ENCODE measurements at regions not wholly inside any gene's neighbourhood (a gene's known extent, or its start where the extent isn't known, plus 50 kb on each side); places are given as distances from the start of the nearest gene placed in this dataset.

DNA sequence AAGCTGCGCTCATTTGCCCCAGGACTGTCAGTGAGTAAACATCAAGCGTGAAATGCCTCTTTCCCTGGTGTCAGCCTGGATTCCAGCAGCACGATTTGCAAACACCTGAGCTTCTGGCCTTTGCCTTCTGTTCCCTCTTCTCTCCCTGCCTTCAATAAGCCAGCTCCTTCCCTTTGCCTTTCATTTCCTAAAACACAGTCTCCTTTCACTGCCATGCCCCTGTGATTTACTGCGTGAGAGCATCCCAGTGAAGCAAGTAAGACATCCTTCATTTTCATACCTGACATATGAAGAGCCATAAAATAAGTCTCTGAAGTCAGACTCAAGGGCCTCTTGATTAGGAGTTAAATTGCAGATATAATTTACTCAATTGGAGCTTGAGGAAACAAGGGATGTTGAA, 681.8 kb downstream of the TYW1 start:
- no peaks in the 10 kb centered on the region for H3K9me3 ChIP-seq (ENCODE audit: control insufficient read depth, low read length)
- no peaks in the 10 kb centered on the region for H3K27me3 ChIP-seq (ENCODE audit: control insufficient read depth, insufficient read depth, low read length)
- no peaks in the 10 kb centered on the region for H3K4me1 ChIP-seq (ENCODE audit: control insufficient read depth, insufficient read depth, low read length)
- H3K36me3 ChIP-seq (ENCODE audit: control insufficient read depth, insufficient read depth, low read length), result no peaks in the 10 kb centered on the region
- no peak overlapping the region for H3K4me3 ChIP-seq (ENCODE audit: low read length)
- H3K9ac ChIP-seq (ENCODE audit: low read length), result no peak overlapping the region

DNA sequence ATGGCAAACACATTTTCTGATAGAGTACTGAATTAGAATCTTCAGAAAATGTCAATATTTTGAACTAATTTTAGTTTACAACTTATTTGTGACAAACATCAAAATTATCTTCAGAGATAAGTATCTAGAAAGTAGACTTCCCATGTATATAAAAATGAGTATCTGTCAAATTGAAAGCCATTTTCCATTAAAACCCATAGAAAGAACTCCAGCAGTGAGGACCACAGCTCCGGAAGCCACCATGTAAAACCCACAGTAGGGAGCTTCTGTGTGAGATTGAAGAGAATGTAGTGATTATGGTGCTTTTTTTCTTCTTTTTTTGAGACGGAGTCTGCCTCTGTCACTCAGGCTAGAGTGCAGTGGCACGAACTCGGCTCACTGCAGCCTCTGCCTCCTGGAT, 687.0 kb downstream of the TYW1 start:
- Histone ChIP-seq H3K9ac (ENCODE audit: low read length) (no peak overlapping the region), H3K36me3 (ENCODE audit: control insufficient read depth, insufficient read depth, low read length) (no peaks in the 10 kb centered on the region), H3K9me3 (ENCODE audit: control insufficient read depth, low read length) (no peaks in the 10 kb centered on the region), H3K4me3 (ENCODE audit: low read length) (no peak overlapping the region), H3K27me3 (ENCODE audit: control insufficient read depth, insufficient read depth, low read length) (no peaks in the 10 kb centered on the region), H3K4me1 (ENCODE audit: control insufficient read depth, insufficient read depth, low read length) (no peaks in the 10 kb centered on the region)

DNA sequence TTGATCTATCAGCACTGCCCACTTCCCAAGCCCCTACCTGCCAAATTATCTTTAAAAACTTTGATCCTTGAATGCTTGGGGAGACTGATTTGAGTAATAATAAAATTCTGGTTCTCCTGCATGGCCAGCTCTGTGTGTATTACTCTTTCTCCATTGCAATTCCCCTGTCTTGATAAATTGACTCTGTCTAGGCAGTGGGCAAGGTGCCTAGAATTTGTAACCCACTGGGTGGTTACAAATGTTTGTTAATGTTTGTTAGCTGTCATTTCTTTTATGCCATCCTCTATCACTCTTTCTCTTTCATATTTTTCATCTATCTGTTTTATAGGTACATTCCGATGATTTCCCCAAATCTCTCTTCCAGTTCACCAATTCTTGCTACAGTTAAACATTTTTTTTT, 694.1 kb downstream of the TYW1 start:
- no peak overlapping the region for H3K4me3 ChIP-seq (ENCODE audit: low read length)

DNA sequence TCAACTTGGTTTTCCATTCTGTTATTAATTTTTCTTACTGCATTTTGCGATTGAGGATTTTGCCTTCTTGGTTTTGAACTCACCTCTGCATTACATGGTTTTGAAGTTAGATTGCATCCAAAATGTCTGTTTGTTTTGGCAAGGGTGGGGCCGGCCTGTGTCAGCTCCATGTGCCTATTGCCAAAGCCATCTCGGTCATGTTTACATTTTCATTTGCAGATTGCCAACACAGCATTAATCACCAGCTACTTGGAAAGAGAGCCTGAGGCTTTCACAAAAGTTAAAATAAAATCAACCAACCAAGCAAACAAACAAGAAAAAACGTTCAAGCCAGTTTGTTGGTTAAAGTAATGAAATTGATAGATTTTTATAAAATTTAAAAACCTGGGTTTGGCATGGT, 695.8 kb downstream of the TYW1 start:
- no peaks in the 10 kb centered on the region for H3K4me1 ChIP-seq (ENCODE audit: control insufficient read depth, insufficient read depth, low read length)
- H3K9ac ChIP-seq (ENCODE audit: low read length), result no peak overlapping the region
- no peaks in the 10 kb centered on the region for H3K9me3 ChIP-seq (ENCODE audit: control insufficient read depth, low read length)
- H3K36me3 ChIP-seq (ENCODE audit: control insufficient read depth, insufficient read depth, low read length), result no peaks in the 10 kb centered on the region
- no peak overlapping the region for H3K4me3 ChIP-seq (ENCODE audit: low read length)
- no peaks in the 10 kb centered on the region for H3K27me3 ChIP-seq (ENCODE audit: control insufficient read depth, insufficient read depth, low read length)

More for the DNA sequence above, 694.1 kb downstream of the TYW1 start:
- H3K4me1 ChIP-seq (ENCODE audit: control insufficient read depth, insufficient read depth, low read length), result no peaks in the 10 kb centered on the region
- H3K27me3 ChIP-seq (ENCODE audit: control insufficient read depth, insufficient read depth, low read length), result no peaks in the 10 kb centered on the region
- no peaks in the 10 kb centered on the region for H3K9me3 ChIP-seq (ENCODE audit: control insufficient read depth, low read length)
- no peaks in the 10 kb centered on the region for H3K36me3 ChIP-seq (ENCODE audit: control insufficient read depth, insufficient read depth, low read length)
- no peak overlapping the region for H3K9ac ChIP-seq (ENCODE audit: low read length)

DNA sequence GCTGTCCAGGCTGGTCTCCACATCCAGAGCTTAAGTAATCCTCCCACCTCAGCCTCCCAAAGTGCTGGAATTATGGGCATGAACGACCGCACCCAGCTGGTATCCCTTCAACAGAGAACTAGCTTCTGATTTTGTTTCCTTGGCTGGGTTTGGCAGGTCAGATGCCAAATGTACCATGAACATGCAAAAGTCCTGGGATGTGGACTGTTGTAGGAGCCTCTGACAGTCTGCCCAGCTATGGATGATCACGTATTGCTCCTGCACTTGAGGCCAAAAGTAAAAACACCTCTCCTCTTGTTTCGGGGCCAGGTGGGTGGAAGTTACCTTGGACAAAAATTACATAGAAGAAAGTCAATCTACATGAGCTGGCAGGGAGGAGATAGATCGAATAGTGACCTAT, 699.5 kb downstream of the TYW1 start:
- no peaks in the 10 kb centered on the region for H3K27me3 ChIP-seq (ENCODE audit: control insufficient read depth, insufficient read depth, low read length)
- no peaks in the 10 kb centered on the region for H3K4me1 ChIP-seq (ENCODE audit: control insufficient read depth, insufficient read depth, low read length)
- no peaks in the 10 kb centered on the region for H3K36me3 ChIP-seq (ENCODE audit: control insufficient read depth, insufficient read depth, low read length)

DNA sequence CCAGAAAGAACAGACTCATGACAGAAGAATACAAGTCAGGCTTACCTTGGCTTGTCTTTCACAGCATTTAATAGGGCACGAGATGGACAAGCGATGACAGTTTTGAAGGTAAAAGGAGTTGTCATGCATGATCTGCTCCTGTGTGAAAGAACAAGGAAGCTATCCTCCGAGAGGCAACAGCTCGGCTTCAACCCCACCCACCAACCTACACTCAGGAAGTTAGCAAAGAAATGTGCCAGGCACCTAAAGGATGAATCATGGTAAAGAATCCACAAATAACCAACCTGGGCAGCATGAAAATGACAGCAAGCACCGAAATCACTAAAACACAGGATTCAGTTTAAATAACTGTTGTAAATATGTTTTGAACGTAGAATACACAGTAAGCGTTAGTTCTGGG, 700.2 kb downstream of the TYW1 start:
- H3K4me1 ChIP-seq (ENCODE audit: control insufficient read depth, insufficient read depth, low read length), result no peaks in the 10 kb centered on the region
- H3K9ac ChIP-seq (ENCODE audit: low read length), result no peak overlapping the region
- no peaks in the 10 kb centered on the region for H3K36me3 ChIP-seq (ENCODE audit: control insufficient read depth, insufficient read depth, low read length)
- no peak overlapping the region for H3K4me3 ChIP-seq (ENCODE audit: low read length)
- H3K27me3 ChIP-seq (ENCODE audit: control insufficient read depth, insufficient read depth, low read length), result no peaks in the 10 kb centered on the region
- H3K9me3 ChIP-seq (ENCODE audit: control insufficient read depth, low read length), result no peaks in the 10 kb centered on the region

More for the DNA sequence above, 699.5 kb downstream of the TYW1 start:
- Histone ChIP-seq H3K4me3 (ENCODE audit: low read length) (no peak overlapping the region), H3K9ac (ENCODE audit: low read length) (no peak overlapping the region), H3K9me3 (ENCODE audit: control insufficient read depth, low read length) (no peaks in the 10 kb centered on the region)

DNA sequence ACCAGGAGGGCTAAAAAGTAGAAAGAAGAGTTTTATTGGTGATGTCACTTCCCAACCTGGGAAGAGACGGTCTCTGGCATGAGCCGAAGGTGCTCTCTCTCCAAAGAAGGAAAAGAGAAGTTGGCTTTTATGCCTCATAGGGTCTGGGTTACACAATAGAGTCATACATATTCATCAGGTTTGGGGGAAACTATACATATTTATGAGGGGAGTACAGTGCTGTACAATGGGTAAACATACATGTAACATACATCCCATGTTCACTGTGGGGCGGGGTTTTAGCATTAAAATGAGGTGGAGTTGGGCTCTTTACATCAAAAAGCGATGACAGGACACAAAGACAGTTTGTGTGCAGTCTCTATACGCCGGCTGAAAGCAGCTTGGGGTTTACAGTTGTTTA, 701.7 kb downstream of the TYW1 start:
- Histone ChIP-seq H3K4me1 (ENCODE audit: control insufficient read depth, insufficient read depth, low read length) (no peaks in the 10 kb centered on the region), H3K9me3 (ENCODE audit: control insufficient read depth, low read length) (no peaks in the 10 kb centered on the region)

DNA sequence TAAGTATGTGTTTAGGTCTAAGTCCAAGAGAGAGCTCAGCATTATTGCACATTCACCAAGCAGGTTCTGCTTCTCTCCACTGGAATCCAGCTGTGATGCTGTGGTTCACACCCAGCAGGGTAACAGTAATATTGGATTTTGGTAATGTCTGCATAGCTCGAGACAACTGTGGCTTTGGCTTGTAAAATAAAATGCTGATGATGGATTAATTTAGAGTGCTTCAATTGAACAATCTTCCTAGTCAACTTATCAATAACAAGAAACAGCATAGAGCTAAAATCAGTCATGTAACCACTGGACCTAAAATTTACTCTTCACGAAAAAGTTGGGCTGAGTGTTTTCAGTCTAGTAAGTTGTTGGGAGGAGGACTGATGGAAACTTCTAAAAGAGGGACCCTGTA, 709.2 kb downstream of the TYW1 start:
- H3K27me3 ChIP-seq (ENCODE audit: control insufficient read depth, insufficient read depth, low read length), result no peaks in the 10 kb centered on the region
- no peaks in the 10 kb centered on the region for H3K9me3 ChIP-seq (ENCODE audit: control insufficient read depth, low read length)

More for the DNA sequence above, 701.7 kb downstream of the TYW1 start:
- no peak overlapping the region for H3K4me3 ChIP-seq (ENCODE audit: low read length)
- H3K27me3 ChIP-seq (ENCODE audit: control insufficient read depth, insufficient read depth, low read length), result no peaks in the 10 kb centered on the region
- no peaks in the 10 kb centered on the region for H3K36me3 ChIP-seq (ENCODE audit: control insufficient read depth, insufficient read depth, low read length)
- no peak overlapping the region for H3K9ac ChIP-seq (ENCODE audit: low read length)

DNA sequence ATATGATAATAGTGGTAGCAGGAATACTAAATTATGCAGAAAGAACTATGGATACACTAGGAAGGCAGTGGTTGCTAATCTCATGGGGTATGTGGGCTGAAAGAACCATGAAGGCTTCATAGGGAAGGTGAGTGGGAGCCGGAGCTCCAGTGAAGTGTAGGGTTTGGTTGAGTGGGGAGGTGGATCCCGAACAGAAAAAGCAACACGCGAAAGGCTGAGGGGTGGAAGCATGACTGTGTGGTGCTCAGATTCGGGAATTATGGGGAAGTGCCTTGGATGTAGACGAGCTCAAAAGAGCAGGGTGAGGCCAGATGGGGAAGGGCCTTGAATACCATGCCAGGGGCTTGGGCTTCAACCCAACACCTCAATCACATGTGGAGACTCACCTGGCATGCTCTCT, 715.1 kb downstream of the TYW1 start:
- no peak overlapping the region for H3K4me3 ChIP-seq (ENCODE audit: low read length)
- H3K9me3 ChIP-seq (ENCODE audit: control insufficient read depth, low read length), result no peaks in the 10 kb centered on the region
- H3K36me3 ChIP-seq (ENCODE audit: control insufficient read depth, insufficient read depth, low read length), result no peaks in the 10 kb centered on the region
- H3K4me1 ChIP-seq (ENCODE audit: control insufficient read depth, insufficient read depth, low read length), result no peaks in the 10 kb centered on the region
- no peak overlapping the region for H3K9ac ChIP-seq (ENCODE audit: low read length)
- H3K27me3 ChIP-seq (ENCODE audit: control insufficient read depth, insufficient read depth, low read length), result no peaks in the 10 kb centered on the region

More for the DNA sequence above, 709.2 kb downstream of the TYW1 start:
- Histone ChIP-seq H3K9ac (ENCODE audit: low read length) (no peak overlapping the region), H3K4me1 (ENCODE audit: control insufficient read depth, insufficient read depth, low read length) (no peaks in the 10 kb centered on the region), H3K4me3 (ENCODE audit: low read length) (no peak overlapping the region), H3K36me3 (ENCODE audit: control insufficient read depth, insufficient read depth, low read length) (no peaks in the 10 kb centered on the region)

DNA sequence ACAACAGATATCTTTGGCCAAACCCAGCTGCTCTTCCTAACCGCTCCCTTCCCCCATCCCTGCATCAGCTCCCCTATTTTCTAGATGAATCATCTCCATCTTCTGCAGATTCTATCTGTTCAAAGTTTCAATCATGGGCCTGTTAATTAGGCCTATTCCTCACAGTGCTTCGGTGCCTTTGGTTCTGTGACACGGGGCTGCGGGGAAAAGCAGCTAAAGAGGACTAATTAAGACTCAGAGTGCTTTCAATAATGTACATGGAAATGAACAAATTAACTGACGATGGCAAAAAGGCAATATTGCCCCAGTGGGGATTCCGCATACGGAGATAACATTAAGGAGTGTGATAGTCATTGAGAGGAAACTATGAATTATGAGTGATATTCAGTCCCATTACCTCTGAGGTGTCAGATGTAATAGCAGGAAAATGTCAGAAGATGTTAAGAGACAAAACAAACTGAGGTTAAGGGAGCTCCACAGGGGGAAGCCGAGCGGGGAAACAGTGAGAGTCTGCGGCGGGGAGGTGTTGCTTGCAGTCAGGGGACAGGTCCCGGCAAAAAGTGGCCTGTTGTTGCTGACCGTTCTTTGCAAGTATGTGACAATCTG, 716.9 kb downstream of the TYW1 start:
- Histone ChIP-seq H3K9me3 (ENCODE audit: control insufficient read depth, low read length) (no peaks in the 10 kb centered on the region), H3K36me3 (ENCODE audit: control insufficient read depth, insufficient read depth, low read length) (no peaks in the 10 kb centered on the region), H3K9ac (ENCODE audit: low read length) (no peak overlapping the region), H3K4me1 (ENCODE audit: control insufficient read depth, insufficient read depth, low read length) (no peaks in the 10 kb centered on the region), H3K4me3 (ENCODE audit: low read length) (no peak overlapping the region), H3K27me3 (ENCODE audit: control insufficient read depth, insufficient read depth, low read length) (no peaks in the 10 kb centered on the region)

DNA sequence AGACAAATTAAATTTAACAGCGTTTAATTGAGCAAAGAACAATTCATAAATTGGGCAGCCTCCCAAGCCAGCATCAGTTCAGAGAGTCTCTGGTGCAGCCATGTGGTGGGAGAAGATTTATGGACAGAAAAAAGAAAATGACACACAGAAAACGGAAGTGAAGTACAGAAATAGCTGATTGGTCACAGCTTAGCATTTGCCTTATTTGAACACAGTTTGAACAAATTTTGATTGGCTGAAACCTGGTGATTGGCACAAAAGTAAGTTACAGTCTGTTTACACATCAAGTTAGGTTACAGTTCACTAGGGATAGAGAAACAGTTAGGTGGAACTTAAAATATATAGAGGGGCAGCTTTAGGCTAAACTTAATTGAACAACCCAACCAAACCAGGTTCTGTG, 720.1 kb downstream of the TYW1 start:
- Histone ChIP-seq H3K9me3 (ENCODE audit: control insufficient read depth, low read length) (no peaks in the 10 kb centered on the region), H3K9ac (ENCODE audit: low read length) (no peak overlapping the region), H3K4me1 (ENCODE audit: control insufficient read depth, insufficient read depth, low read length) (no peaks in the 10 kb centered on the region), H3K27me3 (ENCODE audit: control insufficient read depth, insufficient read depth, low read length) (no peaks in the 10 kb centered on the region), H3K4me3 (ENCODE audit: low read length) (no peak overlapping the region), H3K36me3 (ENCODE audit: control insufficient read depth, insufficient read depth, low read length) (no peaks in the 10 kb centered on the region)

DNA sequence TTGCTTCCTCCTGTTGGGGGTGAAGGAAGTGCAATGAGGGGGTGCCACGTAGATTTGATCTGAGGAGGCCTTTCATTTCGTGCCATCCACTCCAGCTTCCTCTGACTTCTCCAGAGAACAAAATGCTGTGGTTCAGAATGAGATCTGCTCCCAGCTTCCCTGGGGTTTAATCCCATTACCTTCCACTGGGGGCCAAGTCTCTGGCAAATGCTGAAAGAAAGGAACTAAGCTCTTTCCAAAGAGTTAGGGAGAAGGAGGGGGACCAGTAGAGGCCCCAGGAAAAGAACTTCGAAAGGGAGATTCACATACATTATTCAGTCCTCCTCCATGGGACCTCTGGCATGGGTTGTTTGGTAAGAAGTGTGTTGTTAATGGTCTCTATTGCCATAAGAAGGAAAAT, 727.0 kb downstream of the TYW1 start:
- H3K9ac ChIP-seq (ENCODE audit: low read length), result no peak overlapping the region
- H3K9me3 ChIP-seq (ENCODE audit: control insufficient read depth, low read length), result no peaks in the 10 kb centered on the region
- H3K4me3 ChIP-seq (ENCODE audit: low read length), result no peak overlapping the region
- H3K36me3 ChIP-seq (ENCODE audit: control insufficient read depth, insufficient read depth, low read length), result no peaks in the 10 kb centered on the region
- no peaks in the 10 kb centered on the region for H3K27me3 ChIP-seq (ENCODE audit: control insufficient read depth, insufficient read depth, low read length)
- no peaks in the 10 kb centered on the region for H3K4me1 ChIP-seq (ENCODE audit: control insufficient read depth, insufficient read depth, low read length)

DNA sequence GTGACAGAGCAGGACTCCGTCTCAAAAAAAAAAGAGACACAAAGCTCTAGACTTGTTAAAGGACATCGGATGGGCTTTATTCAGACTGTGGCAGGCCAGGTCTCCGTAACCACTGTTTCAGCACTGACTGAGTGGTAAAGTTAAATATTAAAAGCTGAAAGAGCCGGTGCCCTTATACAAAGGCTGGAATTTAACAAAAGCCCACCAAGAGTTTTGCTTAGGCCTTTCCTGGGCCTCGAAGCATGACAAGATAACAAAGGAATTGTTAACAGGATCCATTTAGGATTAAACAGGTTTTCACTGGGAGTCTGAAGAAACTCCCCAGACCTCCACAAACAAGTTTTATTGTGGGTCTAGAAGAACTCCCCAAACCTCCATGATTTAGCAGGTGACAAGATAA, 727.8 kb downstream of the TYW1 start:
- Histone ChIP-seq H3K9ac (ENCODE audit: low read length) (no peak overlapping the region), H3K4me3 (ENCODE audit: low read length) (no peak overlapping the region), H3K27me3 (ENCODE audit: control insufficient read depth, insufficient read depth, low read length) (no peaks in the 10 kb centered on the region), H3K4me1 (ENCODE audit: control insufficient read depth, insufficient read depth, low read length) (no peaks in the 10 kb centered on the region), H3K36me3 (ENCODE audit: control insufficient read depth, insufficient read depth, low read length) (no peaks in the 10 kb centered on the region), H3K9me3 (ENCODE audit: control insufficient read depth, low read length) (no peaks in the 10 kb centered on the region)
